Sigmoid colon (tissue), 6 donors: ENCODE measurements at regions not wholly inside any gene's neighbourhood (a gene's known extent, or its start where the extent isn't known, plus 50 kb on each side); places are given as distances from the start of the nearest gene placed in this dataset.
"Not testable (repeated sequence)": the region's sequence is repeated elsewhere in the genome, so short reads cannot be mapped to it uniquely, and the experiment has no call there.

Source experiments
- DNase-seq: peaks from one replicate; pipeline ENCODE4 v3.0.0-alpha.2; 2019
- H3K27ac ChIP-seq, 4 donors: fragments of 200-600 bp; sonication (generic); one replicate each; pipeline ENCODE4 v1.5.1; 2016 to 2019; ENCODE audit warnings: mild to moderate bottlenecking in 1 of 4
- H3K27me3 ChIP-seq, 3 donors: fragments of 200-600 bp; sonication (generic); one replicate each; pipeline ENCODE4 v1.5.1; 2019; ENCODE audit warnings: mild to moderate bottlenecking in 1 of 3
- H3K36me3 ChIP-seq, 4 donors: fragments of 200-600 bp; sonication (generic); one replicate each; pipeline ENCODE4 v1.5.1; 2016 to 2019
- H3K4me1 ChIP-seq, 4 donors: fragments of 200-600 bp; sonication (generic); one replicate each; pipeline ENCODE4 v1.5.1; 2017 to 2019
- H3K4me3 ChIP-seq, 4 donors: fragments of 200-600 bp; sonication (generic); one replicate each; pipeline ENCODE4 v1.5.1; 2017 to 2019; ENCODE audit warnings: mild to moderate bottlenecking in 2 of 4, moderate library complexity in 1 of 4
- H3K9me3 ChIP-seq, 4 donors: fragments of 200-600 bp in 3 of 4; sonication (generic) in 3 of 4; one replicate each; pipeline versions ENCODE4 v1.5.1 to v1.6.1; 2013 to 2019
- EP300 ChIP-seq, 4 donors: sonication (generic); formaldehyde crosslinking; IDR thresholded peaks; one replicate each; pipeline ENCODE4 v1.6.1; 2017; ENCODE audit warnings: antibody characterized with exemption in 4 of 4
- POLR2A ChIP-seq, 2 donors: fragments of 450-650 bp; IDR thresholded peaks; one replicate each; pipeline ENCODE4 v1.6.1; 2016; ENCODE audit warnings: antibody characterized with exemption in 2 of 2, mild to moderate bottlenecking in 2 of 2, moderate library complexity in 2 of 2
- POLR2AphosphoS5 ChIP-seq, 4 donors: sonication (generic); formaldehyde crosslinking; IDR thresholded peaks; one replicate each; pipeline ENCODE4 v1.6.1; 2017; ENCODE audit warnings: antibody characterized with exemption in 4 of 4
- WGBS, 2 donors: extraction: QIAGEN DNeasy Blood & Tissue Kit; methylation state at CpG; one replicate each; pipeline ENCODE4 v1.1.7; 2013; 5-methylcytosine and 5-hydroxymethylcytosine counted together
- intact Hi-C: fragments of 100-400 bp; cut with DNase I; formaldehyde crosslinking; loops from one replicate; pipeline ENCODE4 v1.15.1; 2023
- TF ChIP-seq, protein P1 (sequence below), 4 experiments: fragments of 450-650 bp in 3 of 4; fragments of 200-600 bp in 1 of 4; IDR thresholded peaks; one replicate each; pipeline ENCODE4 v1.5.1; 2016 to 2019; ENCODE audit warnings: antibody characterized with exemption in 4 of 4, mild to moderate bottlenecking in 3 of 4, moderate library complexity in 2 of 4
- donor health status: healthy with polysubstance abuse.
- donor health status: healthy.

DNA sequence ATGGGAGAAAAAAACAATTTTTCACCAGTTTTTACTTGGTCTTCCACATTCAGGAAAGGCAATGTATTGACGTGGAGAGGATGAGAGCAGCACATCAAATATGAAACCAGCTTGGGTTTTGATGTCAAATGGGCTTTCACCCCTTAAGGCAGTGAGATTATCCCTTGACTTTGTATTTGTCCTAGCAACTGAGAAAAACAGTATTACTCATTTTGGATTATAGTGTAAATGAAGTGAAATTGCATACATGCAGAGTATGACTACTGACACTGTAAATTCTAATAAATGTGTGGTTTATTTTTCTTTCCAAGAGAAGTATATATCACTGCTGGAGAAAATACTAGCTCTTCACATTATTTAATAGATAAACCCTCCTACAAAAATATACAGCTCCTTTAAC lies 863.6 kb upstream of the IGFBP7 start:
- Histone ChIP-seq H3K4me3 (no peak overlapping the region), H3K27ac (no peak overlapping the region), H3K27me3 (no peaks in the 10 kb centered on the region), H3K4me1 (no peaks in the 10 kb centered on the region), H3K36me3 (no peaks in the 10 kb centered on the region), H3K9me3 (no peaks in the 10 kb centered on the region)
- no peak for DNase-seq
- WGBS, 2 donors: 75 to 88% methylated on average over 1 of the region's 1 CpG
- intact Hi-C loops: no loop called here
- TF ChIP-seq POLR2A (IDR thresholded peaks at IDR 0.05): no peak
- no peak for TF ChIP-seq EP300 (IDR thresholded peaks at IDR 0.05)
- TF ChIP-seq, protein P1, sequence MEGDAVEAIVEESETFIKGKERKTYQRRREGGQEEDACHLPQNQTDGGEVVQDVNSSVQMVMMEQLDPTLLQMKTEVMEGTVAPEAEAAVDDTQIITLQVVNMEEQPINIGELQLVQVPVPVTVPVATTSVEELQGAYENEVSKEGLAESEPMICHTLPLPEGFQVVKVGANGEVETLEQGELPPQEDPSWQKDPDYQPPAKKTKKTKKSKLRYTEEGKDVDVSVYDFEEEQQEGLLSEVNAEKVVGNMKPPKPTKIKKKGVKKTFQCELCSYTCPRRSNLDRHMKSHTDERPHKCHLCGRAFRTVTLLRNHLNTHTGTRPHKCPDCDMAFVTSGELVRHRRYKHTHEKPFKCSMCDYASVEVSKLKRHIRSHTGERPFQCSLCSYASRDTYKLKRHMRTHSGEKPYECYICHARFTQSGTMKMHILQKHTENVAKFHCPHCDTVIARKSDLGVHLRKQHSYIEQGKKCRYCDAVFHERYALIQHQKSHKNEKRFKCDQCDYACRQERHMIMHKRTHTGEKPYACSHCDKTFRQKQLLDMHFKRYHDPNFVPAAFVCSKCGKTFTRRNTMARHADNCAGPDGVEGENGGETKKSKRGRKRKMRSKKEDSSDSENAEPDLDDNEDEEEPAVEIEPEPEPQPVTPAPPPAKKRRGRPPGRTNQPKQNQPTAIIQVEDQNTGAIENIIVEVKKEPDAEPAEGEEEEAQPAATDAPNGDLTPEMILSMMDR (IDR thresholded peaks at IDR 0.05): no peak
- TF ChIP-seq POLR2AphosphoS5 (IDR thresholded peaks at IDR 0.05): no peak

DNA sequence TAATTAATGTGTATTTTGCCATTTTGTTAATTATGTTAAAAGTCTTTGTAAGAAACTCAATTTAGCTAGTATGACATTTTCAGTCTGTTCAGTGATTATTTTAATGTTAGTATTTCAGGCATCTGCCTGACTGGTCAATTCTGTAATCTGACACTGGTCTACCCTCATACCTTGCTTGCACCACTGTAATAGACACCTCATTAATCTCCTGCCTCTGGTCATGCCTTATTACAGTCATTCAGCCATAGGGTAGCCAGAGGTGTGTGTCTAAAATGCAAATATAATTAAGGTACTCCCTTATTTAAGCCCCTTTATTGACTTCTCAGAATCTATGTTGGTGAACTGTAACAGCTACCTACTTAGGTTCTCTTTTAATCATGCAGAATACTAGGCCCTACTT lies 861.1 kb upstream of the IGFBP7 start:
- Histone ChIP-seq H3K4me3 (no peak overlapping the region), H3K4me1 (no peaks in the 10 kb centered on the region), H3K9me3 (peaks cover 0 to 4% (median 0%) of the 10 kb centered on the region in 4 donors), H3K36me3 (no peaks in the 10 kb centered on the region), H3K27me3 (no peaks in the 10 kb centered on the region), H3K27ac (no peak overlapping the region)
- no peak for DNase-seq
- no peak for TF ChIP-seq EP300 (IDR thresholded peaks at IDR 0.05)
- TF ChIP-seq, protein P1 (IDR thresholded peaks at IDR 0.05): no peak
- TF ChIP-seq POLR2AphosphoS5 (IDR thresholded peaks at IDR 0.05): no peak
- TF ChIP-seq POLR2A (IDR thresholded peaks at IDR 0.05): no peak
- intact Hi-C loops: no loop called here

DNA sequence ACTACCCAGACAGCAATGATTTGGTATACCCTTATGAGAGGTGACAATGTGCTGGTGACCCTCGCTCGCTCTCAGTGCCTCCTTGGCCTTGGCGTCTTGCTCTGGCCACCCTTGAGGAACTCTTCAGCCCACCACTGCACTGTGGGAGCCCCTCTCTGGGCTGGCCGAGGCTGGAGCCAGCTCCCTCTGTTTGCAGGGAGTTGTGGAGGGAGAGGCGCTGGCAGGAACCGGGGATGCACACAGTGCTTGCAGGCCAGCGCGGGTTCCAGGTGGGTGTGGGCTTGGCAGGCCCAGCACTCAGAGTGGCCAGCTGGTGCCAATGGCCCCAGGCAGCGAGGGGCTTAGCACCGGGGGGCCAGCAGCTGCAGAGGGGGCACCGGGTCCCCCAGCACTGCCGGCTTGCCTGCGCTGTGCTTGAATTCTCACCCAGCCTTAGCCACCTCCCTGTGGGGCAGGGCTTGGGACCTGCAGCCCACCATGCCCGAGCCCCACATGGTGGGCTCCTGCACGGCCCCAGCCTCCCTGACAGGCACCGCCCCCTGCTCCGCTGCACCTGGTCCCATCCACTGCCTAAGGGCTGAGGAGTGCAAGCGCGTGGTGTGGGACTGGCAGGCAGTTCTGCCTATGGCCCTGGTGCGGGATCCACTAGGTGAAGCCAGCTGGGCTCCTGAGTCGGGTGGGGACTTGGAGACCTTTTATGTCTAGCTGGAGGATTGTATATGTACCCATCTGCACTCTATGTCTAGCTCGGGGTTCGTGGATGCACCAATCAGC lies 857.0 kb upstream of the IGFBP7 start:
- no peak overlapping the region for H3K27ac ChIP-seq
- intact Hi-C loops: no loop called here
- 92 to 94% methylated on average over 23 of the region's 23 CpGs for WGBS, 2 donors
- no peaks in the 10 kb centered on the region for H3K4me1 ChIP-seq
- peaks cover 0 to 4% (median 0%) of the 10 kb centered on the region in 4 donors for H3K9me3 ChIP-seq
- no peak overlapping the region for H3K4me3 ChIP-seq
- H3K36me3 ChIP-seq: no peaks in the 10 kb centered on the region
- H3K27me3 ChIP-seq: no peaks in the 10 kb centered on the region
- DNase-seq: no peak
- TF ChIP-seq POLR2A (IDR thresholded peaks at IDR 0.05) (no peak), EP300 (IDR thresholded peaks at IDR 0.05) (no peak), POLR2AphosphoS5 (IDR thresholded peaks at IDR 0.05) (no peak)
- TF ChIP-seq, protein P1 (IDR thresholded peaks at IDR 0.05): no peak

DNA sequence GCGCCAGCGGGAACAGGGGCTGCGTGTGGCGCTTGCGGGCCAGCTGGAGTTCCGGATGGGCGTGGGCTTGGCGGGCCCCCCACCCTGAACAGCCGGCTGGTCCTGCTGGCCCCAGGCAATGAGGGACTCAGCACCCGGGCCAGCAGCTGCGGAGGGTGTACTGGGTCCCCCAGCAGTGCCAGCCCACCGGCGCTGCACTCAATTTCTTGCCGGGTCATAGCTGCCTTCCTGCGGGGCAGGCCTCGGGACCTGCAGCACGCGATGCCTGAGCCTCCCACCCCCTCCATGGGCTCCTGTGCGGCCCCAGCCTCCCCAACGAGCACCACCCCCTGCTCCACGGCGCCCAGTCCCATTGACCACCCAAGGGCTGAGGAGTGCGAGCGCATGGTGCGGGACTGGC lies 855.2 kb upstream of the IGFBP7 start:
- 93 to 94% methylated on average over 25 of the region's 25 CpGs for WGBS, 2 donors
- H3K9me3 ChIP-seq, intact Hi-C loops, H3K36me3 ChIP-seq, DNase-seq, H3K4me3 ChIP-seq, H3K27me3 ChIP-seq, H3K4me1 ChIP-seq, H3K27ac ChIP-seq: not testable (repeated sequence)

DNA sequence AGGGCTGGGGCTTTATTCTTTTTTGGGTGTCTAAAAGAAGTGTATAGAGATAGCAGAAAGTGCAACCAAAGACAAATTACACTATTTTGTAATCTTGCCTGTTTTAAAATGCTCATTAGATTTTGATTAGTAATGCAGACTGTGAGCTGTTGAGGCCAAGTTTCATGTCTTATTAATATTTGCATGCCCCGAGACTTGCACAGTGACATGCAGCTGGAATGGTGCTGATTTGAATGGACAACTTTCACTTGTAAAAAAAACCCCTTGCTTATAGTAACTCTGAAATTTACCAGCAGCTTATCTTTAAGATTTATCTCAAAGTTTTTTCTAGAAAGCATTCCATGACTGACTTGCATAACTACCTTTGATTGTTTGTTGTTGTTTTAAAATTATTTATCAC lies 835.1 kb upstream of the IGFBP7 start:
- no peaks in the 10 kb centered on the region for H3K27me3 ChIP-seq
- H3K27ac ChIP-seq: no peak overlapping the region
- no peak overlapping the region for H3K4me3 ChIP-seq
- intact Hi-C loops: no loop called here
- no peaks in the 10 kb centered on the region for H3K36me3 ChIP-seq
- TF ChIP-seq EP300 (IDR thresholded peaks at IDR 0.05): no peak
- TF ChIP-seq POLR2AphosphoS5 (IDR thresholded peaks at IDR 0.05): no peak
- TF ChIP-seq, protein P1 (IDR thresholded peaks at IDR 0.05): no peak
- TF ChIP-seq POLR2A (IDR thresholded peaks at IDR 0.05): no peak
- no peak for DNase-seq
- H3K9me3 ChIP-seq: no peaks in the 10 kb centered on the region
- H3K4me1 ChIP-seq: no peaks in the 10 kb centered on the region
- 70 to 78% methylated on average over 1 of the region's 1 CpG for WGBS, 2 donors
